CD4-positive, alpha-beta T cell treated with Interleukin-4 for 4 hours (primary cell): ENCODE measurements at regions not wholly inside any gene's neighbourhood (a gene's known extent, or its start where the extent isn't known, plus 50 kb on each side); places are given as distances from the start of the nearest gene placed in this dataset.
"Not testable (repeated sequence)": the region's sequence is repeated elsewhere in the genome, so short reads cannot be mapped to it uniquely, and the experiment has no call there.

Experiments used
- DNase-seq: peaks from one replicate; pipeline ENCODE4 v3.0.0-alpha.2; 2020

GRCh38 chr10:27388761-27389399, 115.2 kb upstream of the RAB18 start:
- DNase-seq = no peak

GRCh38 chr10:27383595-27384542, 120.2 kb upstream of the RAB18 start:
- DNase-seq = no peak

- no peak for DNase-seq
Observed at GRCh38 chr10:27382176-27382575, 121.9 kb upstream of the RAB18 start.

- no peak for DNase-seq
Observed at GRCh38 chr10:27380929-27381358, 123.2 kb upstream of the RAB18 start.

- DNase-seq = not testable (repeated sequence)
Observed at GRCh38 chr10:27379041-27379440, 125.1 kb upstream of the RAB18 start.

- DNase-seq = no peak
Observed at GRCh38 chr10:27373566-27374160, 130.4 kb upstream of the RAB18 start.

- DNase-seq = no peak
Observed at GRCh38 chr10:27372095-27372494, 131.5 kb upstream of the ACBD5 start.

DNA sequence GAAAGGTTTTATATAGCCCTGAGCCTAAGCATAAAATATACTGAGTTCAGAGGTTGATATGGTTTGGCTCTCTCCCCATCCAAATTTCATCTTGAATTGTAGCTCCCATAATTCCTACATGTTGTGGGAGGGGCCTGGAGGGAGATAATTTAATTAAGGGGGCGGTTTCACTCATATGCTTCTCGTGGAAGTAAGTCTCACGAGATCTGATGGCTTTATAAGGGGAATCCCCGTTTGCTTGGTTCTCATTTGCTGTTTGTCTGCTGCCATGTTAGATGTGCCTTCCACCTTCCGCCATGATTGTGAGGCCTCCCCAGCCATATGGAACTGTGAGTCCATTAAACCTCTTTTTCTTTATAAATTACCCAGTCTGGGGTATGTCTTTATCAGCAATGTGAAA, 130.8 kb upstream of the ACBD5 start:
- not testable (repeated sequence) for DNase-seq

DNA sequence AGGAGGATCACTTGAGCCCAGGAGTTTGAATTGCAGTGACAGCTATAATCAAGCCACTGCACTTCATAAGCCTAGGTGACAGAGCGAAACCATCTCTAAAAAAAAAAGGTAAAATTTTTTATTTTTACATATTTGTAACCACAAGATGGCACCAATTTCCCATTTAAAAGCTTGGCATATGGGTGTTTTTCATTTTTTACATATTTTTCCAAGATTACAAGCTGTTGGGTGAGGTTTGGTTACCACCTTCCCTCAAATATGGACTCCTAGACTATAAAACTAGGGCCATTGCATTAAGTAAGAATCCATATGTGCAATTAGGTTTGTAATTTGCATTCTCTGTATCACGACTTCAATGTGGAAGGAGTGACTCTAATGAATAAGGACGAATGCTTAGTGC, 129.3 kb upstream of the ACBD5 start:
- DNase-seq = no peak

DNA sequence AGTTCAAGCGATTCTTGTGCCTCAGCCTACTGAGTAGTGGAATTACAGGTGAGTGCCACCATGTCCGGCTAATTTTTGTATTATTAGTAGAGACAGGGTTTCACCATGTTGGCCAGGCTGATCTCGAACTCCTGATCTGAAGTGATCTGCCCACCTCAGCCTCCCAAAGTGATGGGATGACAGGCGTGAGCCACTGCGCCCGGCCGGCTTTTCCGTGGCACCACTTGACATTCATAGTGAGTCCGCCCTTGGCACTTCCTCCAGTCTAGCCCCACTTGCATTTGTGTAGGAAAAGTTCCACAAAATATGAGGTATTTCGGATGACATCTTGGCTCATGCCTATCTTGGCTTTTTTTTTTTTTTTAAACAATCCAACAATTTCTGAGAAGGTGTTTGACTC, 128.1 kb upstream of the ACBD5 start:
- no peak for DNase-seq

- DNase-seq = no peak
Observed at GRCh38 chr10:27366769-27367168, 126.2 kb upstream of the ACBD5 start.

DNA sequence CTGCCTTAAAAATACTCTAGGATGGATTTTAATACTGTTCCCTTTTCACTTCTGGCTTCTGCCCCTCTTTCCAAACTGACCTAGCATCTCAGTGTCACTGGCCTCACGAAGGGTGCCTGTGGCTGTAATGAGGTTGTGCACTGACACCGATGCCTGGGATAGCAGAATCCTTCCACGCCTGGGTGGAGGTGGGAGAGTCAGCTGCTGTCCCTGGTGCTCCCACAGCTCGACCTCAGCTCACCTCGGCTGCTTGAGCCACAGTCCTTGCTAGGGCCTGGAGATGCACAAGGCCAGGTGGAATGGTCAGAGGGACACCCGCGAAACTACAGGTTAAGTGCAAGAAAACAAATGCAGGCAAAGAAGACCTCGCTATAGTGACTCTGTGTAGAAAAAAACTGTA, 123.4 kb upstream of the ACBD5 start:
- no peak for DNase-seq

DNA sequence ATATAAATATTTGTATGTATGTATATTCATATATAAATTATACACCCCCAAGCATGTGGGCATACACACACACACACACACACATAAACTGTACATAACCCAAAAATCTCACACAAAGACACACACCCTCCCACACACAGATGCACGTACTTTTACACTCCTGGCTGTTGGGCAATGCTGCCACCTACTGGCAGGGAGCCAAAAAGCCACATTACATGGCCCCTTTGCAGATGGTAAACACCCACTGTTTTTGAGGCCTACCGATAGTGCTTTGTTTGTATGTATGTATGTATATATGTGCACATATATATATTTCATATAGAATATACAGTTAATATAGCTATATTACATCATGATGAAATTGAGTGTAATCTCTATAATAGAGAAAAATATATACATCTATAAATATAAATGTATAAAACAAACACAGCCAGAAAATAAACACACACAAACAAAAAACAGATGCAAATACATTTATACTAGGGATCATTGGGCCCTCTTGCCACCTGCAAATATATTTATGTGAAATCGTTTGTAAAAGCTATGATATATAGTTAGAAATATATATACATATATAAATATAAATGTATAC, 120.1 kb upstream of the ACBD5 start:
- peak; percentile 86 for DNase-seq

GRCh38 chr10:27359792-27360355, 119.3 kb upstream of the ACBD5 start:
- no peak for DNase-seq

- DNase-seq = no peak
Observed at GRCh38 chr10:27356738-27357137, 116.1 kb upstream of the ACBD5 start.

GRCh38 chr10:27355918-27356573, 115.4 kb upstream of the ACBD5 start:
- DNase-seq = no peak

DNA sequence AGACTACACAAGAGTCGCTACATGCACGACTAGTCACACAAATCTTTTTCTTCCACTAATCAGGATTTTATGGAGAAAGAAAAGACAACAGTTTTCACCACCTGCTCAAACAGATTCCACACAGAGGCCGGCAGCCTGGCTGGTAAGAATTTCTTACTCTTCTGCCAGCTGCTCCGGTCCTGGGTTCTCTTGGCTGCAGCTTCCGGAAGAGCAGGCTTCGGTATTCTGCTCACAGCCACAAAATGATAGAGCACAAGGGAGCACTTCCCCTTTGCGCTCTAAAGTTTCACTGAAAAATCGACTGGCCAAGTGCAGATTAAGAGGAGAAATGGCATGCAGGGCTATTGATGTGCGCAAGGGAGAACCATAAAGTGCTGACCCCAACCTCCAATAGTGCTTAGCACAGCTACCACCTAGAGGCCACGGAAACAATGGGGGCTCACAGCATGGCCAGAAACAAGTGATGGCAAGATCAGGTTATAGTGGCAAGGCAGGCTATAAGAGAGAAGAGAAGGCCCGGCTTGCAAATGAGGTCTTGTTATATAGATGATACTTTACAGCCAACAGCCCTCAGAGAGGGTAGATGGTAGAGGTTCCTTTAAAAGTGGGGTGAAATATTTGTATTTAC, 114.2 kb upstream of the ACBD5 start:
- not testable (repeated sequence) for DNase-seq

- DNase-seq = not testable (repeated sequence)
Observed at GRCh38 chr10:27354100-27354499, 113.5 kb upstream of the ACBD5 start.

GRCh38 chr10:27349987-27350386, 109.4 kb upstream of the ACBD5 start:
- DNase-seq = no peak

DNA sequence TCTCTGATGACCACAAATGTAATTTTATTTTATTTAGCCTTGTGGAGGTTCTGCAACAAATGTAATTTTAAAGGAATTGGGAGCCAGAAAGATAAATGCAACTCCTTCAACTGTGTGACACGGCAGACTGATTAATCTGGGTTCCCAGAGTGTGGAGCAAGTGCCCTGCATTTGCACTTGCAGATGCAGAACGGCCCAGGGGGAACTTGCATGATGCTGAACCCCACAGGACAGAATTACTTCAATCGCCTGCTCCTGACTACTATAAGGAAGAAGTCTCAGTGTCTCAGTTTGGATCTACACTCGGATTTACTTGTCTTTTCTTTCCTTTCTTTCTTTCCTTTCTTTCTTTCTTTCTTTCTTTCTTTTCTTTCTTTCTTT, 107.2 kb upstream of the ACBD5 start:
- DNase-seq = not testable (repeated sequence)

- no peak for DNase-seq
Observed at GRCh38 chr10:27345455-27345920, 104.9 kb upstream of the ACBD5 start.
